Stimulated activated CD4-positive, alpha-beta T cell treated with anti-CD3 and anti-CD28 coated beads, TNF-alpha, amount 100 ng/mL, for 24 hours (primary cell): ENCODE measurements at regions not wholly inside any gene's neighbourhood (a gene's known extent, or its start where the extent isn't known, plus 50 kb on each side); places are given as distances from the start of the nearest gene placed in this dataset.
A peak's percentile ranks its signal among the peaks of the same experiment; 100 is the strongest.

Experiments used
- DNase-seq, 3 experiments: peaks; one replicate each; pipeline ENCODE4 v3.0.0-alpha.2; 2020; ENCODE audit warnings: low read depth in 3 of 3

DNA sequence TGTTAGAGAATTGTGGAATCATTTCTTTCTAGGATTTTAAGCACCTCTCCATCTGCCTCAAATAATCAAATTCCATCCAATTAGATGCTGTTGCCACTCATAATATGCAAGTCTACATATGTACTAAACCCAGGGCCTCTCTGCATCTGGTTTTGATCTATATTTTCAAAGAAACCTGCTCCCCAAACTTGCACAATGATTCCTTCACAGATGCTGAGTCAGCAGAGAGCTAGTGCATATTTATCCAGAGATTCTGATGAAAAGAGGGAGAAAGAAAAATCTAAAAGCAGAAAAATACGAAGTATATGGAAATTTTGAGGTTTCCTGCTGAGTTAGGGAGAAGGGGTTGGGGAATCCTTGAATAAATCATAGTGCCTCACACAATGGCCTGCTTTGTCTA is 235.1 kb upstream of the RBFOX1 start:
- DNase-seq, result no peak

DNA sequence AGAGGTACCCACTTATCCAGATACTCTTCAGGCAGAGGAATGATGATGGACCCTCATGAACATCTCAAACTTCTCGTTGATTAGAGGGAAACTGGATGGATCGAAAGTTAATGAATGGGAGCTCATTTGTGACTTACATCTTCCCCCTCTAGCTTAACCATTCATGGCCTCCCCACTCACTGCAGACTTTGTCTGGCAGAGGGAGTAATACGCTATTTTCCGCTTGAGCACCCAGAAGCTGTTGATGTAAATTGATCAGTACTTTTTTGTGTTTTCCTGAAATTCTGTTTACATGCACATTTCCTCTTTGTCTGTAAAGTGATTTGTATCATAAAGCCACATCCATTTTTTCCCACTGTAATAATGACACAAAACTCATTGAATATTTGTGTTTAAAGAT is 239.1 kb upstream of the RBFOX1 start:
- no peak for DNase-seq

DNA sequence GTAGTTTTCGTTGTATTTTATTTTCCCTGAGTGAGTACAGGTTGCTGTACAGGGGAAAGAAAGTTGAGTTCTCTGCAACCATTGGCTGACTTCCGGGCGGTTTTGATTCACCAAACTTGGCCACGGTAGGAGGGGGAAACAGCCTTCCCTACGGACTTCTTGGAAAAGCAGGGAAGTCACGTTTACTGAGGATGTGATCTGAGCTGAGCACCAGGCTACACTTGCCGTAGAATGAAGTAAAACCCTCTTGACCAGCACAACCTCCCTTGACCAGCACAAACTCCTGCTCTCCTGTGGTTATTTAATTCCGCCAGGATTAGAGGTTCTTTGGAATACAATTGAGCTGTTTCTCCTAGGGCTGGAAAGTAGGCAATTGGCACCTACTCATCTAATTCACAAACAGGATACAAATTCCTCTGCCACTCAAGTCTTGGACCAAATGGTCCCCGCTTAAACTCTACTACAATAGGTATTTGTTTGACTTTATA is 242.0 kb upstream of the RBFOX1 start:
- no peak for DNase-seq

DNA sequence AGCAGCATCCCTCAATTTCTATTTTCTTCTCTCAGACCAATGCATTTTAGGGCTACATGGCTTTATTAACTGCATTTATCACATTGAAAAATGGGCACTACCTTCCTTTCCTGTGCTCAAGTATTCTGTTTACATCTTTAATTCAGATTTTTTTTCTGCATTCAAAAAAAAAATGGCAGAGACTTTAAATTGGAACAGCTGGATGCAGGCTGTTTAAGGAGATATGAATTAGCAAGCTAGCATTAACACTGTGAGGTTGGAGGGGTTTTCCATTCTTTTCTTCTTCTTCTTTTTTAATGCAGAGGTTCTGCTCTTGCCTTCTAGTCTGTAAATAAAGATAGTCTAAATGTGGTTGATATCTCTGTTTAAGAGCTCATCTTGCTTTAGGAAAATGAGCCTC is 242.9 kb upstream of the RBFOX1 start:
- DNase-seq, result no peak

- DNase-seq, result no peak
Measured at GRCh38 chr16:7088711-7089110, 243.9 kb upstream of the RBFOX1 start.

DNA sequence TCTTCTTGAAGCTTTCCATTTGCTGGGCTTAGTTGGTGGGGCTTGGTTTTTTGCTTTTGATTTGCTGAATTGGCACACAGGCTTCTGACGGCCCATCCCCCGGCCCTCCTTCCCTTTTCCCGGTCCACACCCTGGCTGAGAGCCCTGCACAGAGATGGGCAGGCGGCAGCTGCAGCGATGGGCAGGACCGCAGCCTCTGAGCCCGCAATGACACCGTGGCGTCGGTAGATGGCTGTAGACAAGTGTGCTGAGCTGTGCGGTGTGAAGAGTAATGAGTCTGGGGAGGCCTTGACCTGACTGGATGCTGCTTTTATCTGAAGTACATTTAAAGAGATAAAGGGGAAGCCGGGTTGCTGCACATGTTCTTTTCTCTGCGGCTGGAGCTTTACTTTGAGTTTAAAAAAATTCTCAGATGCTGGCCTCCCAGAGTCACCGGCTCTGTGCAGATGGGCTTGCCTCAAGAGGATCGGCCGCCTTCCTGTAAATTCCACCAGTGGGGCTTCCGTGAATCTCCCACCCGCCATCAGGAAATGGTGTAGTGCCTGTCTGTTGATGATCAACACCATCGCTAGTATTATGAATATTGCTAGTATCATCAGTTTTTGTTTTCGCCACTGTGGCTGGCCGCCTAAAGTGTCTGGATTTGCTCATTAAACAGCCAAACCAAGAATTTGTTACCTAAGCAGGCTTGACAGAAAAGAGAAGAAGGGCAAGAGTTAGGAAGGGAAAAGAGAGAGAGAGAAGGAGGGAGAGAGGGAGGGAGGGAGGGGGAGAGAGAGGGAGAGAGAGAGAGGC is 245.6 kb upstream of the RBFOX1 start:
- no peak for DNase-seq

DNA sequence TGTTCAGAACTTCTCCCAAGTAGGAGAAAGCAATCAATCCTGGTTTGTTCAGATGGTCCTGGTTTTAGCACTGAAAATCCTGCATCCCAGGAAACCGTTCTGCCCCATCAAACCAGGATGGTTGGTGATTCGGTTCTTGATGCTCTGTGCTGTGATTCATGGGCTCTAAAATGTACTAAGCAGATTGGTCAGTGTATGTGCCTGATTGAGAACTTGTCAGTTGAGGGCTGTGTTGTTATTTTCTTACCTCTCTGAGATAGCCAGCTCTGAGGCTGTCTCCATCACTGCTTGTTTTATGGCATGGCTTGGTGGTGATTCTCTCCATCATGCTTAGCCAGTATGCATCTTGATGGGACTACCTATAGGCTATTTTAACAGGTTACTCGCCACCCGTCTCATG is 246.9 kb upstream of the RBFOX1 start:
- DNase-seq, result no peak

- DNase-seq, result no peak
Measured at GRCh38 chr16:7083096-7083495, 249.5 kb upstream of the RBFOX1 start.

- DNase-seq, result no peak
Measured at GRCh38 chr16:7077636-7078035, 255.0 kb upstream of the RBFOX1 start.

GRCh38 chr16:7074715-7075114 is 257.9 kb upstream of the RBFOX1 start:
- no peak for DNase-seq

DNA sequence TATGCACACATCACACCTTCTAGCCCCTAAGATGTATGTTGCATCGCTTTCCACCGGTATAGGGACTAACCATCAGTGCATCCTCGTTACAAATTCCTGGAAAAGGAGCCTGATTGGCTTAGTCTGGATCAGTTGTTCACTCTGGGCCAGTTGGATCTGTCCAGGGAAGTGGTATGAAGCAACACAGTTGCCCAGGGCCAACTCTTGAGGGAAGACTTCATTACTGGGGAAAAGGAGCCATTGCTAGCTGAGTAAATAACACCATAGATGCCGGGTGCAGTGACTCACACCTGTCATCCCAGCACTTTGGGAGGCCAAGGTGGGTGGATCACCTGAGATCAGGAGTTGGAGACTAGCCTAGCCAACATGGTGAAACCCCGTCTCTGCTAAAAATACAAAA is 275.2 kb upstream of the RBFOX1 start:
- DNase-seq, result no peak

DNA sequence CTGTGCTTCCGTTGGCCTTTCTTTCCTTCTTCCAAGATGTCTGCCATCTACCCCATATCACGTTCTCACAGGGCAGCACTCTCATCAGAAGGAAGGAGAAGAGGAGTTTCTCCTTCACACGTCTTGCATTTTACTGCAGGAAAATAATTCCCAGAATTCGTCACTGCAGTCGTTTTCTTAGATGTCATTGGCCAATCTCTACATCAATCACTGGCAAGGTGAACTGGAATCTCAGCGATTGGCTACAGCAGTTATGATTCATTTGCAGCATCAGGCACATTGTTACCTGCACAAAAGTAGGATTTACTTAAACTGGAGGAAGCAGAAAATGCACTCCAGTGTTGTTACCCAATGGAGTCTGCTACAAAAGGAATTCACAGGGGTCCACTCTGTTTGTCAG is 277.2 kb upstream of the RBFOX1 start:
- no peak for DNase-seq

DNA sequence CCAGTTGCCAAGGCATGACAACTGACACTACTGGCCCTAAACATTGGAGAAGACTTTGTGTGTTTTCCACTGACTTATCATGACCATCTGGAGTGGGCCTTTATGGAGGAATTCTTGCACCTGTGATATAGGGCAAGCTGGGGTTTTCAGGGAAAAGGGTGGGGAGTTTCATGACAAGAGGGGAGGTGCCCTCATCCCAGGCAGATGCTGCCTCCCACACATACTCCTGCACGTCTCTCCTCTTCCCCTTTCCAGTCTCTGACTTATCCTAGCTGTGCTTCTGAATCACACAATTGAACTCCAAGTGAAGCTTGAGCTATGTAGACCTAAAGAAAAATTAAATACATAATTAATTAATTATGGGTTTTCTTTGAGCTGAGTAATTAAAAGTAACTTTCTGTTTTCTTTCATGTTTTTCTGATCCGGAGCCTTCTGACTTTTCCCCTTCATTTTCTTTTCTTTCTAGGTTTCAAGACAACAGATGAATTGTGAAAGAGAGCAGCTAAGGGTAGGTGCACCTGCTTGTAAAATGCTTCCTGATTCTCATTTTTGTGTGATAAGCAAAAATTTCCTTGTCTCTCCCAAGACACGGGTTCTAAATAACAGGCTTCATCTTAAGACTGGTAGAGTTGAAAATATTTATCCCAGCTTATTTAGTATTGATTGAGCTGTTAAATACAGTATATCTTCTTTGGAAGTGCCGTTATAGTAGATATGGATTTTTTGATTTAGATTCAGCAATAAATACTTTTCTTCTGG is 280.9 kb upstream of the RBFOX1 start:
- DNase-seq, result no peak

DNA sequence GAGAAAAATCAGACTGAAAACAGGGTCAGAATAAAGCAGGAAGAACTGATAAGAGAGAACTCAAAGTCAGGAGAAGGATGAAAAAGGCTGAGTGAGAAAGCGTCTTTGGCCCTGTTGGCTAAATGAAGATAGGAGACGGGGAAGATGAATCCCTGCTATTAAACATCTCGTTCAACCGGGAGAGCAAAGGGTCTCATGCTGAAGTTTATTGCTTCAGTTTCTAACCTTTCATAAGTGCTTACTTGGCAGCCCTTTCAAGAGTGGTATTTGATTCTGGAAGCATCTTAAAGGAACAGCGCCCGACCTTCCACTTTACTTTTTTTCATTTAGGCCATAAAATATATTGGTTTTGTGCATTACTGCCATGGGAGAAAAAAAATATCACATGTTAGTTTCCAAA is 288.3 kb upstream of the RBFOX1 start:
- no peak for DNase-seq

GRCh38 chr16:7038475-7038874 is 294.2 kb upstream of the RBFOX1 start:
- DNase-seq, result no peak

DNA sequence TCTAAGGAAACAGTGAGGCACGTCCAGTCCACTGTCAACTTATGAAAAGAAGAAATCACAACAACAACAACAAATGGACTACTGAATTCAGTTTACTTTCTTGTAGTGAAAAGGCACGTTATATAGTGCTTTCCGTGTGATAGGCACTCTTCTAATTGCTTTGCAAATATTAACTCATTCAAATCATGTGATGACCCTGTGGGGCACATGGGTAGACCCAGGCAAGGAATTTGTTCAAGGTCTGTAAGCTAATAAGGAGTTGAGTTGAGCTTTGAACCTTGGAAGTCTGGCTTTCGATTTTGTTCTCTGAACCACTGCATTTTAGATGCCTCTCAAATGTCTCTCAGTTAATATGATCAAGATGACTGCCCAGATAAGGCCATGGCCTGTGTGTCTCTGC is 295.1 kb upstream of the RBFOX1 start:
- no peak for DNase-seq

- no peak for DNase-seq
Measured at GRCh38 chr16:7031031-7031430, 301.6 kb upstream of the RBFOX1 start.

- DNase-seq, result no peak
Measured at GRCh38 chr16:7027401-7027800, 305.2 kb upstream of the RBFOX1 start.

DNA sequence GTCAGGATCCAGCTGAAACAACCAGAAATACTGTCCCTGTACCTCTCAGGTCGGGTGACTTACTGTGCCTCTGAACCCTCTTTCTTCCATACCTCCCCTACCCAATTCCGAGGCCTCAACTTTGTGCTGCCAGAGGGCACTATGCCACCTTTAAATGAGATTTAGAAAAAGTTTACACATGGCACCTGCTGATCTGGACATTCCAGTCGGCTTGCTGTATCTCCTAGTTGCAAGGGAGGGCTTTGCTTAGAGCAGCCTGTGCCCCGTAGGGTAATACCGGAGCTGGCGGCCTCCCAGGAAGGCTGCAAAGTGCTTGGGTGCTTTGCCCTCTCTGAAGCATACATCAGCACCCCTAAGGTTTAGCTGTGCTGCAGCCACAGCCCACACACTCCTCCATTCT is 306.0 kb upstream of the RBFOX1 start:
- no peak for DNase-seq

GRCh38 chr16:7025616-7026190 is 306.9 kb upstream of the RBFOX1 start:
- DNase-seq, result peak in 2 of 3 experiments; percentile 0 to 30

- no peak for DNase-seq
Measured at GRCh38 chr16:7021653-7022275, 310.9 kb upstream of the RBFOX1 start.

GRCh38 chr16:7017006-7017662 is 315.5 kb upstream of the RBFOX1 start:
- DNase-seq, result no peak
